OCI-LY3 (cell line): ENCODE measurements at regions not wholly inside any gene's neighbourhood (a gene's known extent, or its start where the extent isn't known, plus 50 kb on each side); places are given as distances from the start of the nearest gene placed in this dataset.

Source experiments
- EZH2phosphoT487 ChIP-seq: fragments of 200-600 bp; shearing (Covaris generic); IDR thresholded peaks from 2 replicates; pipeline ENCODE4 v1.6.1; 2018; ENCODE audit warnings: antibody characterized with exemption, mixed run types, low read depth
- TF ChIP-seq, protein P1 (sequence below): fragments of 200-600, 300-600 bp; sonication (generic); IDR thresholded peaks from 2 replicates; pipeline ENCODE4 v1.5.1; 2014; ENCODE audit warnings: antibody characterized with exemption, low read length, low read depth

DNA sequence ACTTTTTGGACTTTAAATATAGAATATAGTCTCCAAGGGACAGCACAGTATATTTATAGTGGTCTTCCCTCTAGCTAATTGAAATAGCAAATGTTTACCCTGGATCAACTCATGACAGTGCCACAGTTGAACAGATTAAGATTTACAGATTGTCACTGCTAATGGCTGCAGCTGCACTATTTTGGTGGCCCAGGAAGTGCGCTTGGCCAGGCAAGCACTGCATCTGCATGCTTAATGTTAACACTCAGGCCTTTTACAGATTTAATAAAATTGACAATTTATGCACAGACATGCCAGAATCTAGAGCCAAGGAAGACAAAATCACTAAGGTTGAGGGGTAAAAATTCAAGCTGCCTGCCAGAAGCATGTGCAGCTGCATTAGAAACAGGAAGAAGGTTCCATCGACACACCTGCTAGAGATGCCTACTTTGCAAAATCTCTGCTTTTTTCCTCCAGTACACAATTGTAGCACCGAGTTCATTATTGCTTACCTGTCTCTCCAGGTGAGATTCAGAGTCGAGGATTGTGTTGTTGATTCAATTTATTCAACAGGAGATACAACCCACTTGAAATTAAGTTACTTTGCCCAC lies 1042.3 kb upstream of the NRXN1 start:
- TF ChIP-seq, protein P1, sequence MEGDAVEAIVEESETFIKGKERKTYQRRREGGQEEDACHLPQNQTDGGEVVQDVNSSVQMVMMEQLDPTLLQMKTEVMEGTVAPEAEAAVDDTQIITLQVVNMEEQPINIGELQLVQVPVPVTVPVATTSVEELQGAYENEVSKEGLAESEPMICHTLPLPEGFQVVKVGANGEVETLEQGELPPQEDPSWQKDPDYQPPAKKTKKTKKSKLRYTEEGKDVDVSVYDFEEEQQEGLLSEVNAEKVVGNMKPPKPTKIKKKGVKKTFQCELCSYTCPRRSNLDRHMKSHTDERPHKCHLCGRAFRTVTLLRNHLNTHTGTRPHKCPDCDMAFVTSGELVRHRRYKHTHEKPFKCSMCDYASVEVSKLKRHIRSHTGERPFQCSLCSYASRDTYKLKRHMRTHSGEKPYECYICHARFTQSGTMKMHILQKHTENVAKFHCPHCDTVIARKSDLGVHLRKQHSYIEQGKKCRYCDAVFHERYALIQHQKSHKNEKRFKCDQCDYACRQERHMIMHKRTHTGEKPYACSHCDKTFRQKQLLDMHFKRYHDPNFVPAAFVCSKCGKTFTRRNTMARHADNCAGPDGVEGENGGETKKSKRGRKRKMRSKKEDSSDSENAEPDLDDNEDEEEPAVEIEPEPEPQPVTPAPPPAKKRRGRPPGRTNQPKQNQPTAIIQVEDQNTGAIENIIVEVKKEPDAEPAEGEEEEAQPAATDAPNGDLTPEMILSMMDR, result no peak
- no peak for TF ChIP-seq EZH2phosphoT487
